WTC11 (cell line): ENCODE measurements at regions not wholly inside any gene's neighbourhood (a gene's known extent, or its start where the extent isn't known, plus 50 kb on each side); places are given as distances from the start of the nearest gene placed in this dataset.

ENCODE experiments used
- ATAC-seq: fragments of 200-7000 bp; cut with Tn5 transposase; 2 replicates; pipeline ENCODE4 v1.10.0; 2021; ENCODE audit warnings: mild to moderate bottlenecking, moderate library complexity
- CTCF ChIA-PET: fragments of 300-600 bp; sonication (Branson Sonifier 250); formaldehyde crosslinking; loops from one replicate; lab custom pipeline; 2021; ENCODE audit warnings: antibody characterized with exemption; lab: Charles Lee
- POLR2A ChIA-PET: fragments of 350-600 bp; sonication (Branson Sonifier 250); formaldehyde crosslinking; loops from one replicate; lab custom pipeline; 2021; ENCODE audit warnings: antibody characterized with exemption; lab: Charles Lee
- DNase-seq: peaks from one replicate; pipeline ENCODE4 v3.0.0; 2021; ENCODE audit warnings: low spot score
- H3K27ac Mint-ChIP-seq: 2 replicates; pipeline ENCODE4 v1.8.0; 2021; ENCODE audit warnings: mixed read lengths
- H3K27me3 Mint-ChIP-seq: 2 replicates; pipeline ENCODE4 v1.8.0; 2021; ENCODE audit warnings: low read depth, mild to moderate bottlenecking, moderate library complexity, mixed read lengths
- H3K36me3 Mint-ChIP-seq: 2 replicates; pipeline ENCODE4 v1.8.0; 2021; ENCODE audit warnings: mixed read lengths
- H3K4me1 Mint-ChIP-seq: 2 replicates; pipeline ENCODE4 v1.8.0; 2022; ENCODE audit warnings: mixed read lengths
- H3K4me3 Mint-ChIP-seq: 2 replicates; pipeline ENCODE4 v1.8.0; 2021; ENCODE audit warnings: mild to moderate bottlenecking, moderate library complexity, mixed read lengths
- H3K9me3 Mint-ChIP-seq: 2 replicates; pipeline ENCODE4 v1.8.0; 2021; ENCODE audit warnings: mixed read lengths
- ESRRA ChIP-seq: sonication (generic); formaldehyde crosslinking; IDR thresholded peaks from 2 replicates; pipeline ENCODE4 v1.8.1; 2022; ENCODE audit warnings: mild to moderate bottlenecking, missing genetic modification reagents, borderline replicate concordance
- FOXJ3 ChIP-seq: sonication (generic); formaldehyde crosslinking; IDR thresholded peaks from 2 replicates; pipeline ENCODE4 v1.9.0; 2021; ENCODE audit warnings: missing genetic modification reagents, mild to moderate bottlenecking, borderline replicate concordance
- FOXP1 ChIP-seq: sonication (generic); formaldehyde crosslinking; IDR thresholded peaks from 2 replicates; pipeline ENCODE4 v1.8.0; 2022; ENCODE audit warnings: missing genetic modification reagents, mild to moderate bottlenecking, moderate library complexity, borderline replicate concordance
- IRF2 ChIP-seq: sonication (generic); formaldehyde crosslinking; IDR thresholded peaks from 2 replicates; pipeline ENCODE4 v1.8.0; 2022; ENCODE audit warnings: low read depth, missing genetic modification reagents, borderline replicate concordance
- NFYB ChIP-seq: sonication (generic); formaldehyde crosslinking; conservative IDR thresholded peaks from 2 replicates; pipeline ENCODE4 v1.8.0; 2022; ENCODE audit warnings: low read depth, missing genetic modification reagents
- NR1H2 ChIP-seq: sonication (generic); formaldehyde crosslinking; IDR thresholded peaks from 2 replicates; pipeline ENCODE4 v1.9.0; 2021; ENCODE audit warnings: mild to moderate bottlenecking, moderate library complexity, missing genetic modification reagents
- OVOL2 ChIP-seq: fragments of 250-450 bp; sonication (Bioruptor Pico); IDR thresholded peaks from 2 replicates; pipeline ENCODE4 v1.9.0; 2021; ENCODE audit warnings: mild to moderate bottlenecking, borderline replicate concordance
- SMAD4 ChIP-seq: sonication (generic); formaldehyde crosslinking; IDR thresholded peaks from 2 replicates; pipeline ENCODE4 v1.8.0; 2022; ENCODE audit warnings: mild to moderate bottlenecking, missing genetic modification reagents
- SOX15 ChIP-seq: fragments of 250-450 bp; sonication (Bioruptor Pico); IDR thresholded peaks from 2 replicates; pipeline ENCODE4 v1.9.0; 2021; ENCODE audit warnings: mild to moderate bottlenecking
- SP1 ChIP-seq: sonication (generic); formaldehyde crosslinking; conservative IDR thresholded peaks from 2 replicates; pipeline ENCODE4 v1.8.1; 2022; ENCODE audit warnings: missing genetic modification reagents
- TP53 ChIP-seq: sonication (generic); formaldehyde crosslinking; IDR thresholded peaks from 2 replicates; pipeline ENCODE4 v1.8.1; 2023; ENCODE audit warnings: mild to moderate bottlenecking, missing genetic modification reagents
- ZNF263 ChIP-seq: sonication (generic); formaldehyde crosslinking; IDR thresholded peaks from 2 replicates; pipeline ENCODE4 v1.8.1; 2022; ENCODE audit warnings: low read depth, mild to moderate bottlenecking, moderate library complexity, missing genetic modification reagents
- ZNF671 ChIP-seq: fragments of 250-450 bp; sonication (Bioruptor Pico); IDR thresholded peaks from 2 replicates; pipeline ENCODE4 v1.8.0; 2021; ENCODE audit warnings: mild to moderate bottlenecking
- TF ChIP-seq, protein P1 (sequence below): fragments of 250-450 bp; sonication (Bioruptor Pico); IDR thresholded peaks from 2 replicates; pipeline ENCODE4 v1.9.0; 2021; ENCODE audit warnings: mild to moderate bottlenecking
- TF ChIP-seq, protein P2 (sequence below): fragments of 250-450 bp; sonication (Bioruptor Pico); IDR thresholded peaks from 2 replicates; pipeline ENCODE4 v1.9.0; 2021; ENCODE audit warnings: mild to moderate bottlenecking
- TF ChIP-seq, protein P3 (sequence below): sonication (generic); formaldehyde crosslinking; IDR thresholded peaks from 2 replicates; pipeline ENCODE4 v1.8.1; 2022; ENCODE audit warnings: missing genetic modification reagents, borderline replicate concordance
- TF ChIP-seq, protein P4 (sequence below): fragments of 250-450 bp; sonication (Bioruptor Pico); IDR thresholded peaks from 2 replicates; pipeline ENCODE4 v1.9.0; 2021; ENCODE audit warnings: moderate library complexity, mild to moderate bottlenecking, inconsistent platforms, borderline replicate concordance
- TF ChIP-seq, protein P5 (sequence below): sonication (generic); formaldehyde crosslinking; IDR thresholded peaks from 2 replicates; pipeline ENCODE4 v1.8.0; 2023; ENCODE audit warnings: missing genetic modification reagents
- TF ChIP-seq, protein P6 (sequence below): sonication (generic); formaldehyde crosslinking; conservative IDR thresholded peaks from 2 replicates; pipeline ENCODE4 v1.8.1; 2022; ENCODE audit warnings: mild to moderate bottlenecking, missing genetic modification reagents
- TF ChIP-seq, protein P7 (sequence below): sonication (generic); formaldehyde crosslinking; IDR thresholded peaks from 2 replicates; pipeline ENCODE4 v1.8.0; 2022; ENCODE audit warnings: mild to moderate bottlenecking, missing genetic modification reagents
- TF ChIP-seq, protein P8 (sequence below): sonication (generic); formaldehyde crosslinking; IDR thresholded peaks from 2 replicates; pipeline ENCODE4 v1.8.0; 2023; ENCODE audit warnings: missing genetic modification reagents, mild to moderate bottlenecking, borderline replicate concordance
- TF ChIP-seq, protein P9 (sequence below): sonication (generic); formaldehyde crosslinking; IDR thresholded peaks from 2 replicates; pipeline ENCODE4 v1.8.1; 2022; ENCODE audit warnings: low read depth, missing genetic modification reagents, borderline replicate concordance

DNA sequence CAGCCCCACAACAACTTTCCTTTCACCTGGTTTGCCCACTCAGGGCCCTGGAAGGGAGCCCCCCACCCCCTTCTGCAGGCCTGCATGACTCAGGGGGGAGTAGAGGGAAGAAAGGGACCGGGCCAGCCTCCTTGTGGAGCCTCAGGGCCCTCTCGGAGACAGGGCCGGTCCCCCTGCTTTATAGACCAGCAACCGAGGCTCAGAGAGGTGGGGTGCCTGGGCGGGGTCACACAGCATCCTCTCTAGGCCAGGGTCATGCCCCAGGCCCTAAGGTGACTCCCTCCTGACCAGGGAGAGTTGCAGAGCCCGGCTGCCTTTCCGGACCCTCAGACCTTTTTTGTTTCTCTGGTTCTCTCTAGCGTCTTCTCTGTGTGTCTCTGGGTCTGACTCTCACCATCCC lies 211.3 kb downstream of the TBC1D2B start:
- Mint-ChIP-seq H3K27ac (no peak overlapping the region), H3K27me3 (no peaks in the 10 kb centered on the region; the same call in none of the 2 replicates), H3K36me3 (no peaks in the 10 kb centered on the region), H3K4me3 (no peak overlapping the region), H3K9me3 (no peaks in the 10 kb centered on the region), H3K4me1 (peaks cover 13% of the 10 kb centered on the region)
- ATAC-seq, result no peak
- ChIA-PET CTCF (no interaction called here), POLR2A (no interaction called here)
- no peak for DNase-seq
- TF ChIP-seq, protein P1, sequence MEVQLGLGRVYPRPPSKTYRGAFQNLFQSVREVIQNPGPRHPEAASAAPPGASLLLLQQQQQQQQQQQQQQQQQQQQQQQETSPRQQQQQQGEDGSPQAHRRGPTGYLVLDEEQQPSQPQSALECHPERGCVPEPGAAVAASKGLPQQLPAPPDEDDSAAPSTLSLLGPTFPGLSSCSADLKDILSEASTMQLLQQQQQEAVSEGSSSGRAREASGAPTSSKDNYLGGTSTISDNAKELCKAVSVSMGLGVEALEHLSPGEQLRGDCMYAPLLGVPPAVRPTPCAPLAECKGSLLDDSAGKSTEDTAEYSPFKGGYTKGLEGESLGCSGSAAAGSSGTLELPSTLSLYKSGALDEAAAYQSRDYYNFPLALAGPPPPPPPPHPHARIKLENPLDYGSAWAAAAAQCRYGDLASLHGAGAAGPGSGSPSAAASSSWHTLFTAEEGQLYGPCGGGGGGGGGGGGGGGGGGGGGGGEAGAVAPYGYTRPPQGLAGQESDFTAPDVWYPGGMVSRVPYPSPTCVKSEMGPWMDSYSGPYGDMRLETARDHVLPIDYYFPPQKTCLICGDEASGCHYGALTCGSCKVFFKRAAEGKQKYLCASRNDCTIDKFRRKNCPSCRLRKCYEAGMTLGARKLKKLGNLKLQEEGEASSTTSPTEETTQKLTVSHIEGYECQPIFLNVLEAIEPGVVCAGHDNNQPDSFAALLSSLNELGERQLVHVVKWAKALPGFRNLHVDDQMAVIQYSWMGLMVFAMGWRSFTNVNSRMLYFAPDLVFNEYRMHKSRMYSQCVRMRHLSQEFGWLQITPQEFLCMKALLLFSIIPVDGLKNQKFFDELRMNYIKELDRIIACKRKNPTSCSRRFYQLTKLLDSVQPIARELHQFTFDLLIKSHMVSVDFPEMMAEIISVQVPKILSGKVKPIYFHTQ, result no peak
- TF ChIP-seq FOXP1 (CRISPR knock-in tag) (no peak), TP53 (CRISPR knock-in tag) (no peak), FOXJ3 (no peak), SP1 (no peak), ESRRA (CRISPR knock-in tag) (no peak), SOX15 (CRISPR knock-in tag) (no peak)
- TF ChIP-seq, protein P2, sequence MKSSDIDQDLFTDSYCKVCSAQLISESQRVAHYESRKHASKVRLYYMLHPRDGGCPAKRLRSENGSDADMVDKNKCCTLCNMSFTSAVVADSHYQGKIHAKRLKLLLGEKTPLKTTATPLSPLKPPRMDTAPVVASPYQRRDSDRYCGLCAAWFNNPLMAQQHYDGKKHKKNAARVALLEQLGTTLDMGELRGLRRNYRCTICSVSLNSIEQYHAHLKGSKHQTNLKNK (CRISPR knock-in tag), result no peak
- TF ChIP-seq, protein P3, sequence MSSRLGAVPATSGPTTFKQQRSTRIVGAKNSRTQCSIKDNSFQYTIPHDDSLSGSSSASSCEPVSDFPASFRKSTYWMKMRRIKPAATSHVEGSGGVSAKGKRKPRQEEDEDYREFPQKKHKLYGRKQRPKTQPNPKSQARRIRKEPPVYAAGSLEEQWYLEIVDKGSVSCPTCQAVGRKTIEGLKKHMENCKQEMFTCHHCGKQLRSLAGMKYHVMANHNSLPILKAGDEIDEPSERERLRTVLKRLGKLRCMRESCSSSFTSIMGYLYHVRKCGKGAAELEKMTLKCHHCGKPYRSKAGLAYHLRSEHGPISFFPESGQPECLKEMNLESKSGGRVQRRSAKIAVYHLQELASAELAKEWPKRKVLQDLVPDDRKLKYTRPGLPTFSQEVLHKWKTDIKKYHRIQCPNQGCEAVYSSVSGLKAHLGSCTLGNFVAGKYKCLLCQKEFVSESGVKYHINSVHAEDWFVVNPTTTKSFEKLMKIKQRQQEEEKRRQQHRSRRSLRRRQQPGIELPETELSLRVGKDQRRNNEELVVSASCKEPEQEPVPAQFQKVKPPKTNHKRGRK (CRISPR knock-in tag), result no peak
- TF ChIP-seq, protein P4, sequence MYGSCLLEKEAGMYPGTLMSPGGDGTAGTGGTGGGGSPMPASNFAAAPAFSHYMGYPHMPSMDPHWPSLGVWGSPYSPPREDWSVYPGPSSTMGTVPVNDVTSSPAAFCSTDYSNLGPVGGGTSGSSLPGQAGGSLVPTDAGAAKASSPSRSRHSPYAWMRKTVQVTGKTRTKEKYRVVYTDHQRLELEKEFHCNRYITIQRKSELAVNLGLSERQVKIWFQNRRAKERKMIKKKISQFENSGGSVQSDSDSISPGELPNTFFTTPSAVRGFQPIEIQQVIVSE, result no peak
- TF ChIP-seq, protein P5, sequence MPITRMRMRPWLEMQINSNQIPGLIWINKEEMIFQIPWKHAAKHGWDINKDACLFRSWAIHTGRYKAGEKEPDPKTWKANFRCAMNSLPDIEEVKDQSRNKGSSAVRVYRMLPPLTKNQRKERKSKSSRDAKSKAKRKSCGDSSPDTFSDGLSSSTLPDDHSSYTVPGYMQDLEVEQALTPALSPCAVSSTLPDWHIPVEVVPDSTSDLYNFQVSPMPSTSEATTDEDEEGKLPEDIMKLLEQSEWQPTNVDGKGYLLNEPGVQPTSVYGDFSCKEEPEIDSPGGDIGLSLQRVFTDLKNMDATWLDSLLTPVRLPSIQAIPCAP (CRISPR knock-in tag), result no peak
- TF ChIP-seq, protein P6, sequence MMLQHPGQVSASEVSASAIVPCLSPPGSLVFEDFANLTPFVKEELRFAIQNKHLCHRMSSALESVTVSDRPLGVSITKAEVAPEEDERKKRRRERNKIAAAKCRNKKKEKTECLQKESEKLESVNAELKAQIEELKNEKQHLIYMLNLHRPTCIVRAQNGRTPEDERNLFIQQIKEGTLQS (CRISPR knock-in tag), result no peak
- TF ChIP-seq, protein P7, sequence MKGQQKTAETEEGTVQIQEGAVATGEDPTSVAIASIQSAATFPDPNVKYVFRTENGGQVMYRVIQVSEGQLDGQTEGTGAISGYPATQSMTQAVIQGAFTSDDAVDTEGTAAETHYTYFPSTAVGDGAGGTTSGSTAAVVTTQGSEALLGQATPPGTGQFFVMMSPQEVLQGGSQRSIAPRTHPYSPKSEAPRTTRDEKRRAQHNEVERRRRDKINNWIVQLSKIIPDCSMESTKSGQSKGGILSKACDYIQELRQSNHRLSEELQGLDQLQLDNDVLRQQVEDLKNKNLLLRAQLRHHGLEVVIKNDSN, result no peak

DNA sequence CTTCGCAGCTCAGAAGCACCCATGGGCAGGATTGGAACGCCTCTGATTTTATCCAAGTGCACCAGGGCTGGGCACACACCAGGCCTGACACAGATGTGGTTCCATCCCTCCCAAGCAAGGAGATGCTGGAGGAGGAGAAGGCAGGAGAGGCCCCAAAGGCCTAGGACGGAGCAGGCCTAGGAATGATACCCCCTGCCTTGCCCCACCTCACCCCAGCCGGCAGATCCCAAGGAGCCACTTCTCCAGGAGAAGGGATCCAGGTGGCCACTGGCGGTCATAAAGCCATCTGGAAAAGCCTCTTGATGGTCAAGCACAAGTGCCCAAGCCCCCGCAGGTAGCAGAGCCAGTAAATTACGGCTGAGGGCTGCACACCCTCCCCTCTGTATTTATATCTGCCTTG lies 211.8 kb downstream of the TBC1D2B start:
- Mint-ChIP-seq H3K9me3 (no peaks in the 10 kb centered on the region), H3K36me3 (no peaks in the 10 kb centered on the region), H3K4me1 (peaks cover 11% of the 10 kb centered on the region), H3K27ac (no peak overlapping the region), H3K27me3 (no peaks in the 10 kb centered on the region; the same call in 1 of the 2 replicates), H3K4me3 (no peak overlapping the region)
- ChIA-PET CTCF (interaction anchor here (0.8 to 1.0 kb wide), 3 partner anchors 9 to 16 kb away, joined by 3 to 5 read pairs (median 4); no protein-coding TSS in a partner anchor), POLR2A (no interaction called here)
- no peak for ATAC-seq
- DNase-seq, result no peak
- TF ChIP-seq ZNF671, result no peak
- no peak for TF ChIP-seq OVOL2 (CRISPR knock-in tag)
- TF ChIP-seq NFYB (CRISPR knock-in tag), result no peak
- TF ChIP-seq ZNF263 (CRISPR knock-in tag), result no peak
- no peak for TF ChIP-seq FOXJ3
- TF ChIP-seq NR1H2 (CRISPR knock-in tag), result no peak
- TF ChIP-seq, protein P8, sequence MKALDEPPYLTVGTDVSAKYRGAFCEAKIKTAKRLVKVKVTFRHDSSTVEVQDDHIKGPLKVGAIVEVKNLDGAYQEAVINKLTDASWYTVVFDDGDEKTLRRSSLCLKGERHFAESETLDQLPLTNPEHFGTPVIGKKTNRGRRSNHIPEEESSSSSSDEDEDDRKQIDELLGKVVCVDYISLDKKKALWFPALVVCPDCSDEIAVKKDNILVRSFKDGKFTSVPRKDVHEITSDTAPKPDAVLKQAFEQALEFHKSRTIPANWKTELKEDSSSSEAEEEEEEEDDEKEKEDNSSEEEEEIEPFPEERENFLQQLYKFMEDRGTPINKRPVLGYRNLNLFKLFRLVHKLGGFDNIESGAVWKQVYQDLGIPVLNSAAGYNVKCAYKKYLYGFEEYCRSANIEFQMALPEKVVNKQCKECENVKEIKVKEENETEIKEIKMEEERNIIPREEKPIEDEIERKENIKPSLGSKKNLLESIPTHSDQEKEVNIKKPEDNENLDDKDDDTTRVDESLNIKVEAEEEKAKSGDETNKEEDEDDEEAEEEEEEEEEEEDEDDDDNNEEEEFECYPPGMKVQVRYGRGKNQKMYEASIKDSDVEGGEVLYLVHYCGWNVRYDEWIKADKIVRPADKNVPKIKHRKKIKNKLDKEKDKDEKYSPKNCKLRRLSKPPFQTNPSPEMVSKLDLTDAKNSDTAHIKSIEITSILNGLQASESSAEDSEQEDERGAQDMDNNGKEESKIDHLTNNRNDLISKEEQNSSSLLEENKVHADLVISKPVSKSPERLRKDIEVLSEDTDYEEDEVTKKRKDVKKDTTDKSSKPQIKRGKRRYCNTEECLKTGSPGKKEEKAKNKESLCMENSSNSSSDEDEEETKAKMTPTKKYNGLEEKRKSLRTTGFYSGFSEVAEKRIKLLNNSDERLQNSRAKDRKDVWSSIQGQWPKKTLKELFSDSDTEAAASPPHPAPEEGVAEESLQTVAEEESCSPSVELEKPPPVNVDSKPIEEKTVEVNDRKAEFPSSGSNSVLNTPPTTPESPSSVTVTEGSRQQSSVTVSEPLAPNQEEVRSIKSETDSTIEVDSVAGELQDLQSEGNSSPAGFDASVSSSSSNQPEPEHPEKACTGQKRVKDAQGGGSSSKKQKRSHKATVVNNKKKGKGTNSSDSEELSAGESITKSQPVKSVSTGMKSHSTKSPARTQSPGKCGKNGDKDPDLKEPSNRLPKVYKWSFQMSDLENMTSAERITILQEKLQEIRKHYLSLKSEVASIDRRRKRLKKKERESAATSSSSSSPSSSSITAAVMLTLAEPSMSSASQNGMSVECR, result no peak
- TF ChIP-seq, protein P9, sequence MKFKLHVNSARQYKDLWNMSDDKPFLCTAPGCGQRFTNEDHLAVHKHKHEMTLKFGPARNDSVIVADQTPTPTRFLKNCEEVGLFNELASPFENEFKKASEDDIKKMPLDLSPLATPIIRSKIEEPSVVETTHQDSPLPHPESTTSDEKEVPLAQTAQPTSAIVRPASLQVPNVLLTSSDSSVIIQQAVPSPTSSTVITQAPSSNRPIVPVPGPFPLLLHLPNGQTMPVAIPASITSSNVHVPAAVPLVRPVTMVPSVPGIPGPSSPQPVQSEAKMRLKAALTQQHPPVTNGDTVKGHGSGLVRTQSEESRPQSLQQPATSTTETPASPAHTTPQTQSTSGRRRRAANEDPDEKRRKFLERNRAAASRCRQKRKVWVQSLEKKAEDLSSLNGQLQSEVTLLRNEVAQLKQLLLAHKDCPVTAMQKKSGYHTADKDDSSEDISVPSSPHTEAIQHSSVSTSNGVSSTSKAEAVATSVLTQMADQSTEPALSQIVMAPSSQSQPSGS, result no peak
- no peak for TF ChIP-seq SMAD4 (CRISPR knock-in tag)
- TF ChIP-seq IRF2 (CRISPR knock-in tag), result no peak
